ENCODE measurements at regions not wholly inside any gene's neighbourhood (a gene's known extent, or its start where the extent isn't known, plus 50 kb on each side); places are given as distances from the start of the nearest gene placed in this dataset.

- no peak for DNase-seq (ENCODE audit: low spot score)
Measured at GRCh38 chr1:71179997-71180396, 99.2 kb upstream of the ZRANB2 start.

- DNase-seq (ENCODE audit: low spot score) = no peak
Measured at GRCh38 chr1:71170925-71171324, 90.1 kb upstream of the ZRANB2 start.

- DNase-seq (ENCODE audit: low spot score) = no peak
Measured at GRCh38 chr1:71167505-71167904, 86.7 kb upstream of the ZRANB2 start.

- no peak for DNase-seq (ENCODE audit: low spot score)
Measured at GRCh38 chr1:71166178-71167173, 85.6 kb upstream of the ZRANB2 start.

- DNase-seq (ENCODE audit: low spot score) = no peak
Measured at GRCh38 chr1:71157715-71158114, 76.9 kb upstream of the ZRANB2 start.

GRCh38 chr1:71157151-71157550, 76.3 kb upstream of the ZRANB2 start:
- no peak for DNase-seq (ENCODE audit: low spot score)

- DNase-seq (ENCODE audit: low spot score) = no peak
Measured at GRCh38 chr1:71156590-71156989, 75.8 kb upstream of the ZRANB2 start.

GRCh38 chr1:71154429-71154828, 73.6 kb upstream of the ZRANB2 start:
- no peak for DNase-seq (ENCODE audit: low spot score)

- no peak for DNase-seq (ENCODE audit: low spot score)
Measured at GRCh38 chr1:71153826-71154225, 73.0 kb upstream of the ZRANB2 start.

- DNase-seq (ENCODE audit: low spot score) = no peak
Measured at GRCh38 chr1:71147637-71148360, 67.0 kb upstream of the ZRANB2 start.

GRCh38 chr1:71135571-71135970, 54.7 kb upstream of the ZRANB2 start:
- no peak for DNase-seq (ENCODE audit: low spot score)

Measured in activated CD4-positive, alpha-beta T cell treated with anti-CD3 and anti-CD28 coated beads, Interleukin-2, Interleukin-4, amounts not matched to agents 100 ng/mL and 50 ng/mL, durations not matched to agents 16 hours and 8 hours (primary cell).